Erythroblast (primary cell): ENCODE measurements at regions not wholly inside any gene's neighbourhood (a gene's known extent, or its start where the extent isn't known, plus 50 kb on each side); places are given as distances from the start of the nearest gene placed in this dataset.

Experiments used
- DNase-seq, 2 experiments: peaks; one replicate each; lab custom pipeline; 2025; lab: John Stamatoyannopoulos, UW
- GATA1 ChIP-seq: IDR thresholded peaks from 2 replicates; pipeline ENCODE4 v1.6.1; 2011; ENCODE audit warnings: low read depth, mild to moderate bottlenecking, control low read depth, low read length, moderate library complexity
- POLR2A ChIP-seq: IDR thresholded peaks from 2 replicates; pipeline ENCODE4 v1.6.1; 2011; ENCODE audit warnings: mild to moderate bottlenecking, low read length

- TF ChIP-seq GATA1 (no peak), POLR2A (no peak)
- no peak for DNase-seq
Observed at GRCh38 chr6:126605089-126605488, 265.2 kb downstream of the CENPW start.

- TF ChIP-seq POLR2A, result no peak
- TF ChIP-seq GATA1, result no peak
- DNase-seq, result no peak
Observed at GRCh38 chr6:126607289-126607688, 267.4 kb downstream of the CENPW start.

- TF ChIP-seq GATA1 (no peak), POLR2A (no peak)
- no peak for DNase-seq
Observed at GRCh38 chr6:126608681-126609080, 268.8 kb downstream of the CENPW start.

GRCh38 chr6:126614642-126615504 is 275.0 kb downstream of the CENPW start:
- DNase-seq, result no peak
- TF ChIP-seq POLR2A, result no peak
- no peak for TF ChIP-seq GATA1

- no peak for TF ChIP-seq GATA1
- TF ChIP-seq POLR2A, result no peak
- no peak for DNase-seq
Observed at GRCh38 chr6:126616866-126617265, 277.0 kb downstream of the CENPW start.

- no peak for DNase-seq
- TF ChIP-seq GATA1 (no peak), POLR2A (no peak)
Observed at GRCh38 chr6:126618639-126619343, 278.9 kb downstream of the CENPW start.

- no peak for DNase-seq
Observed at GRCh38 chr6:126620719-126621118, 280.8 kb downstream of the CENPW start.

GRCh38 chr6:126625019-126625418 is 285.1 kb downstream of the CENPW start:
- DNase-seq, result no peak
- TF ChIP-seq POLR2A (no peak), GATA1 (no peak)

More at GRCh38 chr6:126620719-126621118, 280.8 kb downstream of the CENPW start:
- TF ChIP-seq POLR2A (no peak), GATA1 (no peak)

- DNase-seq, result peak in 1 of 2 experiments; percentile 3
- no peak for TF ChIP-seq POLR2A
- TF ChIP-seq GATA1, result no peak
Observed at GRCh38 chr6:126628125-126628524, 288.2 kb downstream of the CENPW start.

GRCh38 chr6:126631363-126631762 is 291.4 kb downstream of the CENPW start:
- no peak for TF ChIP-seq POLR2A
- no peak for TF ChIP-seq GATA1
- no peak for DNase-seq

- DNase-seq, result no peak
- TF ChIP-seq POLR2A (no peak), GATA1 (no peak)
Observed at GRCh38 chr6:126632271-126632670, 292.4 kb downstream of the CENPW start.

GRCh38 chr6:126633373-126633772 is 293.5 kb downstream of the CENPW start:
- no peak for TF ChIP-seq GATA1
- no peak for TF ChIP-seq POLR2A
- DNase-seq, result no peak

- no peak for DNase-seq
- no peak for TF ChIP-seq GATA1
- TF ChIP-seq POLR2A, result no peak
Observed at GRCh38 chr6:126640356-126640755, 300.4 kb downstream of the CENPW start.

GRCh38 chr6:126640921-126641320 is 301.0 kb downstream of the CENPW start:
- TF ChIP-seq GATA1 (no peak), POLR2A (no peak)
- DNase-seq, result no peak
